K562 (cell line): ENCODE measurements at regions not wholly inside any gene's neighbourhood (a gene's known extent, or its start where the extent isn't known, plus 50 kb on each side); places are given as distances from the start of the nearest gene placed in this dataset.

Source experiments
- ATAC-seq: fragments of 200-7000 bp; cut with Tn5 transposase; 3 replicates; pipeline ENCODE4 v1.9.1; 2020; ENCODE audit warnings: moderate library complexity
- BruUV-seq: library from RNA; stranded (reverse); fragments of 400-500 nt; replicated peaks from 2 replicates; lab custom pipeline; 2021; lab: Mats Ljungman, UMichigan
- CTCF ChIA-PET: fragments of 300-600 bp; formaldehyde crosslinking; extraction: SDS; loops from one replicate; lab custom pipeline; 2021; ENCODE audit warnings: low intra/inter-chr PET ratio; lab: Yijun Ruan, JAX
- POLR2A ChIA-PET: fragments of 300-600, 350-650 bp; sonication (Branson Sonifier 250); formaldehyde crosslinking; extraction: SDS; loops from one replicate; lab custom pipeline; 2021; ENCODE audit warnings: antibody characterized with exemption, inconsistent platforms; lab: Yijun Ruan, JAX
- DNase-seq, 4 experiments: peaks; one replicate each; pipeline versions ENCODE4 v3.0.0 to v3.0.0-alpha.2; 2011 to 2018; ENCODE audit warnings: low spot score in 3 of 4, mixed read lengths in 3 of 4; ENCODE audit errors: extremely low read depth in 1 of 4
- FAIRE-seq: peaks from 2 replicates; lab custom pipeline; 2011; peaks lifted over from hg19 to GRCh38; lab: Jason Lieb, UNC
- H2AFZ ChIP-seq: 2 replicates; pipeline ENCODE4 v1.6.0; 2011; ENCODE audit warnings: low read depth, low read length, control low read depth, inconsistent platforms
- H3K27ac ChIP-seq: fragments of 200-600 bp; 3 replicates; pipeline ENCODE4 v1.8.0; 2011; ENCODE audit warnings: low read depth, mild to moderate bottlenecking, control low read depth, inconsistent platforms, low read length, moderate library complexity, mixed read lengths; ENCODE audit errors: extremely low read depth
- H3K27me3 ChIP-seq, 2 experiments: fragments of 300-600 bp in 1 of 2; 2 replicates in 1 of 2; 3 replicates in 1 of 2; pipeline versions ENCODE4 v1.6.0 to v1.8.0; 2011; ENCODE audit warnings: inconsistent platforms in 2 of 2, low read length in 2 of 2, mild to moderate bottlenecking in 1 of 2, mixed read lengths in 1 of 2, moderate library complexity in 1 of 2; ENCODE audit not compliant: control insufficient read depth in 2 of 2, insufficient read depth in 2 of 2
- H3K36me3 ChIP-seq: fragments of 300-600 bp; 3 replicates; pipeline ENCODE4 v1.8.0; 2011; ENCODE audit warnings: mild to moderate bottlenecking, low read length, inconsistent platforms; ENCODE audit not compliant: control insufficient read depth, insufficient read depth
- H3K4me1 ChIP-seq, 2 experiments: fragments of 200-600 bp in 1 of 2; replicated peaks in 1 of 2; 2 replicates in 1 of 2; 3 replicates in 1 of 2; pipeline versions ENCODE4 v1.5.1 to v1.8.0; 2011; ENCODE audit warnings: inconsistent platforms in 2 of 2, low read length in 2 of 2, mild to moderate bottlenecking in 1 of 2, mixed read lengths in 1 of 2, moderate library complexity in 1 of 2; ENCODE audit not compliant: control insufficient read depth in 2 of 2, insufficient read depth in 2 of 2
- H3K4me2 ChIP-seq: 2 replicates; pipeline ENCODE4 v1.6.1; 2011; ENCODE audit warnings: low read length, control low read depth, inconsistent platforms, mixed read lengths; ENCODE audit not compliant: insufficient read depth
- H3K4me3 ChIP-seq: fragments of 200-600 bp; sonication (generic), shearing (Covaris generic); 2 replicates; pipeline ENCODE4 v1.5.1; 2016; ENCODE audit warnings: control low read depth, inconsistent platforms
- H3K79me2 ChIP-seq: fragments of 200-600 bp; 3 replicates; pipeline ENCODE4 v1.8.0; 2011; ENCODE audit warnings: low read length, inconsistent platforms; ENCODE audit not compliant: control insufficient read depth, insufficient read depth
- H3K9ac ChIP-seq, 2 experiments: 2 replicates each; pipeline versions ENCODE4 v1.6.0 to v1.6.1; 2011; ENCODE audit warnings: low read depth in 2 of 2, low read length in 2 of 2, control low read depth in 1 of 2, inconsistent platforms in 1 of 2, mild to moderate bottlenecking in 1 of 2, mixed read lengths in 1 of 2; ENCODE audit not compliant: insufficient read depth in 1 of 2
- H3K9me1 ChIP-seq: one replicate; pipeline ENCODE4 v1.6.0; 2011; ENCODE audit warnings: inconsistent platforms, mild to moderate bottlenecking, low read length, moderate library complexity; ENCODE audit not compliant: control insufficient read depth, insufficient read depth
- H3K9me3 ChIP-seq: replicated peaks from 2 replicates; pipeline ENCODE4 v1.5.1; 2011; ENCODE audit warnings: low read depth, low read length, inconsistent platforms; ENCODE audit not compliant: control insufficient read depth, insufficient read depth
- H4K20me1 ChIP-seq: replicated peaks from 2 replicates; pipeline ENCODE4 v1.6.1; 2011; ENCODE audit warnings: low read length, inconsistent platforms, mixed read lengths; ENCODE audit not compliant: control insufficient read depth, insufficient read depth
- C11orf30 ChIP-seq: fragments of 450-650 bp; IDR thresholded peaks from 2 replicates; pipeline ENCODE4 v1.6.1; 2016; ENCODE audit warnings: low read depth, mild to moderate bottlenecking
- CEBPB ChIP-seq: fragments of 450-650 bp; IDR thresholded peaks from 2 replicates; pipeline ENCODE4 v1.6.1; 2016; ENCODE audit warnings: missing genetic modification characterization, missing compliant biosample characterization
- HSF4 ChIP-seq: fragments of 250-450 bp; sonication (Bioruptor Pico); IDR thresholded peaks from 2 replicates; pipeline ENCODE4 v2.1.2; 2022; ENCODE audit warnings: mild to moderate bottlenecking, moderate library complexity, borderline replicate concordance
- MYNN ChIP-seq, 2 experiments: sonication (generic); formaldehyde crosslinking in 1 of 2; IDR thresholded peaks; 2 replicates each; pipeline versions ENCODE4 v1.5.0 to v1.6.1; 2016 to 2020; ENCODE audit warnings: antibody characterized with exemption in 1 of 2, missing genetic modification reagents in 1 of 2
- NCOA4 ChIP-seq: fragments of 450-650 bp; IDR thresholded peaks from 2 replicates; pipeline ENCODE4 v1.6.1; 2018; ENCODE audit warnings: mild to moderate bottlenecking; ENCODE audit not compliant: partially characterized antibody
- NCOR1 ChIP-seq: fragments of 450-650 bp; IDR thresholded peaks from 2 replicates; pipeline ENCODE4 v1.6.1; 2016; ENCODE audit warnings: mild to moderate bottlenecking, moderate library complexity
- RHOXF2B ChIP-seq: fragments of 250-450 bp; sonication (Bioruptor Pico); conservative IDR thresholded peaks from 2 replicates; pipeline ENCODE4 v1.5.1; 2021
- YY1 ChIP-seq, 3 experiments: IDR thresholded peaks; 2 replicates each; pipeline ENCODE4 v1.6.1; 2011; ENCODE audit warnings: low read length in 2 of 3, mild to moderate bottlenecking in 2 of 3, moderate library complexity in 2 of 3, borderline replicate concordance in 1 of 3, control low read depth in 1 of 3, low read depth in 1 of 3; ENCODE audit not compliant: insufficient read depth in 3 of 3, insufficient replicate concordance in 2 of 3, control insufficient read depth in 1 of 3, insufficient read length in 1 of 3; ENCODE audit errors: extremely low read depth in 1 of 3
- ZBTB2 ChIP-seq: fragments of 450-650 bp; IDR thresholded peaks from 2 replicates; pipeline ENCODE4 v1.6.1; 2016; ENCODE audit warnings: antibody characterized with exemption
- WGBS: fragments of 100-300 bp; shearing (Covaris generic); methylation state at CpG from one replicate; pipeline ENCODE4 v1.1.6; 2016; ENCODE audit warnings: low coverage, mixed read lengths; ENCODE audit not compliant: insufficient coverage; ENCODE audit errors: missing lambda C conversion rate; 5-methylcytosine and 5-hydroxymethylcytosine counted together
- in situ Hi-C: fragments of 300-500 bp; cut with MboI; formaldehyde crosslinking; loops from 4 replicates; pipeline ENCODE4 v1.15.0; 2018; ENCODE audit warnings: inconsistent platforms, mixed read lengths
- intact Hi-C: fragments of 100-400 bp; cut with micrococcal nuclease; formaldehyde crosslinking; loops from 2 replicates; pipeline ENCODE4 v1.14.2; 2022

GRCh38 chr13:23952796-23953195, 55.5 kb upstream of the C1QTNF9B start (continued):
- TF ChIP-seq RHOXF2B (CRISPR knock-in tag): no peak
- no peak for TF ChIP-seq C11orf30
- no peak for TF ChIP-seq ZBTB2
- no peak for TF ChIP-seq NCOR1
- TF ChIP-seq YY1 (IDR thresholded peaks at IDR 0.05; ENCODE audit: borderline replicate concordance in 1 of 3, control insufficient read depth in 1 of 3, extremely low read depth in 1 of 3, insufficient read depth in 3 of 3, insufficient read length in 1 of 3, insufficient replicate concordance in 2 of 3, low read depth in 1 of 3, low read length in 2 of 3): no peak
- TF ChIP-seq MYNN (IDR thresholded peaks at IDR 0.05): no peak
- TF ChIP-seq MYNN (CRISPR knock-in tag; IDR thresholded peaks at IDR 0.05): no peak
- TF ChIP-seq HSF4: no peak

- Histone ChIP-seq H3K27ac (no peak overlapping the region), H3K4me1 (peaks cover 0 to 9% of the 10 kb centered on the region in 2 experiments; a peak in 2 of 5 replicates), H3K9me1 (no peaks in the 10 kb centered on the region), H3K9ac (no peak overlapping the region; a peak in 1 of 4 replicates), H3K4me2 (no peak overlapping the region), H4K20me1 (no peaks in the 10 kb centered on the region), H3K9me3 (no peaks in the 10 kb centered on the region), H3K79me2 (no peaks in the 10 kb centered on the region), H3K4me3 (no peak overlapping the region), H3K27me3 (no peaks in the 10 kb centered on the region), H2AFZ (no peak overlapping the region), H3K36me3 (no peaks in the 10 kb centered on the region)
- intact Hi-C loops (no loop called here), in situ Hi-C loops (no loop called here)
- no peak for FAIRE-seq
- CTCF ChIA-PET: no interaction called here
- 13% methylated on average over 20 of the region's 20 CpGs for WGBS
- peak; percentile 53 for ATAC-seq
- POLR2A ChIA-PET: interaction anchor here (0.8 kb wide), 1 partner anchor 160 kb away, joined by 4 read pairs; no protein-coding TSS in a partner anchor
- no TSS peak for BruUV-seq
- DNase-seq: peak in 1 of 4 experiments; percentile 1
- no peak for TF ChIP-seq CEBPB
- no peak for TF ChIP-seq NCOA4
Measured at GRCh38 chr13:23953860-23954512, 56.7 kb upstream of the C1QTNF9B start.
